NT2/D1 (cell line): ENCODE measurements at regions not wholly inside any gene's neighbourhood (a gene's known extent, or its start where the extent isn't known, plus 50 kb on each side); places are given as distances from the start of the nearest gene placed in this dataset.

Experiments
- DNase-seq: peaks from one replicate; pipeline ENCODE4 v3.0.0-alpha.2; 2011; ENCODE audit warnings: low read depth, low spot score
- H3K27me3 ChIP-seq: 2 replicates; pipeline ENCODE4 v1.6.0; 2011; ENCODE audit warnings: mild to moderate bottlenecking; ENCODE audit not compliant: insufficient read length, insufficient read depth
- H3K36me3 ChIP-seq: 2 replicates; pipeline ENCODE4 v1.6.1; 2011; ENCODE audit warnings: mild to moderate bottlenecking, low read length, mixed read lengths; ENCODE audit not compliant: insufficient read depth, insufficient read length
- H3K4me1 ChIP-seq: 2 replicates; pipeline ENCODE4 v1.5.1; 2011; ENCODE audit not compliant: insufficient read depth, insufficient read length
- H3K4me3 ChIP-seq: 2 replicates; pipeline ENCODE4 v1.5.1; 2011; ENCODE audit warnings: low read depth; ENCODE audit not compliant: insufficient read length
- H3K9ac ChIP-seq: 2 replicates; pipeline ENCODE4 v1.6.0; 2011; ENCODE audit warnings: low read depth; ENCODE audit not compliant: insufficient read length
- H3K9me3 ChIP-seq: 2 replicates; pipeline ENCODE4 v1.5.1; 2011; ENCODE audit warnings: mild to moderate bottlenecking, low read length; ENCODE audit not compliant: insufficient read depth
- SUZ12 ChIP-seq: IDR thresholded peaks from 2 replicates; pipeline ENCODE4 v1.6.1; 2011; ENCODE audit not compliant: insufficient read length, insufficient read depth; ENCODE audit errors: extremely low read depth
- YY1 ChIP-seq: IDR thresholded peaks from 2 replicates; pipeline ENCODE4 v1.6.1; 2011; ENCODE audit not compliant: insufficient read length, insufficient read depth
- ZNF274 ChIP-seq: IDR thresholded peaks from 2 replicates; pipeline ENCODE4 v1.6.1; 2011; ENCODE audit warnings: mild to moderate bottlenecking, low read depth, low read length

DNA sequence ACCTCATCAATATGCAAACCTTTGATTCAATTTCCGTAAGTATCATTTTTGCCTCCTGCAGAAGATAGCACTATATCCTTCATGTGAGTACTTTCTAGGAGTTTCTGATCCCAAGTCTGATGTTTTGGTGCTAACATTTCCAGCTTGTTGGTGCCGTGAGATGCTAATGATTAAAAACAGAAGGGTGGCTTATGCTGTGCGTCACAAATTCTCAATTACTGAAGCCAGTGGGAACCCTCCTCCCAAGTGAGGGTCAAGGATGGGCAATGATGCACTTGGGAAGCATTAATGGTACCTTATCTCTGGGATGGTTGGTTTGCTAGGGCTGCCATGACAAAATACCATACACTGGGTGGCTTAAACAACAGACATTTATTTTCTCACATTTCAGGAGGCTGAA is 123.0 kb downstream of the FOXD1 start:
- Histone ChIP-seq H3K4me3 (no peak overlapping the region), H3K27me3 (no peaks in the 10 kb centered on the region), H3K9ac (no peak overlapping the region), H3K4me1 (no peaks in the 10 kb centered on the region), H3K9me3 (peaks cover 4% of the 10 kb centered on the region; the same call in 1 of the 2 replicates), H3K36me3 (no peaks in the 10 kb centered on the region)
- DNase-seq, result no peak
- TF ChIP-seq SUZ12 (no peak), YY1 (no peak), ZNF274 (no peak)

DNA sequence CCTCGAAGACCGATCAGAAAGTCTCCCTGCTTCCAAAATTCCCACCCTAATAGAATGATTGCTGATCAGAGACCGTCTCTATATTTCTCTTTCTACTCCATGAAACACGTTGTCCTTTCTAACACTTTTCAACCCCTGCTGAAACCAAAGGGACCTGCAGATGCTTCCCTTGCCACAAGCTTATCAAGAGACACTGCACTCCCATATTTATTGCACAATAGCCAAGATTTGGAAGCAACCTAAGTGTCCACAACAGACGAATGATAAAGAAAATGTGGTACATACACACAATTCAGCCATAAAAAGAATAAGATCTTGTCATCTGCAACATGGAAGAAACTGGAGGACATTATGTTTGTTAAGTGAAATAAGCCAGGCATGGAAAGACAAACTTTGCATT is 125.1 kb downstream of the FOXD1 start:
- Histone ChIP-seq H3K36me3 (no peaks in the 10 kb centered on the region), H3K27me3 (no peaks in the 10 kb centered on the region), H3K9me3 (0 out of 2 replicates have a peak, but pooled peaks cover 7% of the 10 kb centered on the region), H3K4me1 (no peaks in the 10 kb centered on the region), H3K4me3 (no peak overlapping the region), H3K9ac (no peak overlapping the region)
- TF ChIP-seq YY1 (no peak), ZNF274 (no peak), SUZ12 (no peak)
- no peak for DNase-seq

DNA sequence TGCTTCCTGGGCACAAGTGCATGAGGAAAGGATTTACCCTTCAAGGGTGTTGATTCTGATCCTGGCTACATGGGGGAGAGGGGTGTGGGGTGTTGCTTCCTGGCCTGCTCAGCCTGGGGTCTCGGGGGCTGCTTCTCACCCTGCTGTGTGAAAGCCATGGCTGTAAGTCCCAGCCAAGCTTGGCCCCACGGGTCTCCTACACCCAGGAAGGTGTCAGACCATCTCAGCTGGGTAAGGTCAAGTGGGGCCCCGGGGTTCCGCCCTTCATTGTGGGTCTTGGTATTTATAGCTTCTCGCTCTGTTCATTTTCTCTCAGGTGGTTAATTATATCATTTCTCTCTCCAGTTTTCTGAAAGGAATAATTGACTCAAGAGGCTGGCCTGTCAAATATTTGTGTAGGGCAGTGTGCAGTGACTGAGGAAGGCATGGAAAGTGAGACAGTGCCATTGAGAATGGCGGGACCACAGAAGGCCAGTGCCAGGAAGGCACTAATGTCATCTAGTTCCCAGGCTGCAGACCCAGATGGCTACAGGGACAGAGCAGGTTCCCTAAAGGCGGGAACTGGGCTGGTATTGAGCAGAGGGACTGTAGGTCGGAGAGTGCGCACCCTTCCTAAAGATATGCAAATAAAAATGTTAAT is 126.0 kb downstream of the FOXD1 start:
- H3K27me3 ChIP-seq, result no peaks in the 10 kb centered on the region
- no peaks in the 10 kb centered on the region for H3K4me1 ChIP-seq
- H3K9me3 ChIP-seq, result 0 out of 2 replicates have a peak, but pooled peaks cover 7% of the 10 kb centered on the region
- no peak overlapping the region for H3K9ac ChIP-seq
- no peak for DNase-seq
- no peaks in the 10 kb centered on the region for H3K36me3 ChIP-seq
- TF ChIP-seq YY1 (no peak), ZNF274 (no peak), SUZ12 (no peak)
- H3K4me3 ChIP-seq, result no peak overlapping the region

DNA sequence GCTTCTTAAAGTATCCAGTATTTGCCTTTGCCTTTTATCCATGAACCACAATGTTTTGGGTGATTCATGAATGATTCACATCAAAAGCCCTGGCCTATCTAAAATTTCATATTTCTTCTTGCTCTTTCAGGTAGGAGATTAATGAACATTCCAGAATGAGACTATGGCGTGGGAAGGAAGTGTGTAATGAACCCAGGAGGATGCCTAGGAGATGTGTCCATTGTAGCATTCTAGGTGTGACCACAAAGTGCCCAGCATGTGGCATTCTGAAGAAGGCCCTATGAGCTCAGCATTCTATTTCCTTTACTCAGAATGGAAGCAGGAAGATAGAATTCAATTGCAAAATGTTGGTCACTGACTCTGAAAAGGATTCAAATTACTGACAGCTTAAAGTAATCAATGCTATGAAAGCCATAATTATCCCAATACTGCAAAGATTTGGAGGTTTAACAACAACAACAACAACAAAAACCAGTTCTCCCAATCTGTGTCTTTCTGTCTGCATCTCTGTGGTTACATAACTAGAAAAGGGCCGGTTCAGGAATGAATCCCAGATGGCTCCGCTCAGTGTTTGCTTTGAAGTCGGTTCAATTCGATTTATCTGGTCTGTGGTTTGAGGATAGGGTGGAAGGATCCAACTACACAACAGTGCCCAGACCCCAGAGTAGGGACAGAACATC is 126.7 kb downstream of the FOXD1 start:
- no peak overlapping the region for H3K4me3 ChIP-seq
- H3K4me1 ChIP-seq, result no peaks in the 10 kb centered on the region
- DNase-seq, result peak; percentile 25

DNA sequence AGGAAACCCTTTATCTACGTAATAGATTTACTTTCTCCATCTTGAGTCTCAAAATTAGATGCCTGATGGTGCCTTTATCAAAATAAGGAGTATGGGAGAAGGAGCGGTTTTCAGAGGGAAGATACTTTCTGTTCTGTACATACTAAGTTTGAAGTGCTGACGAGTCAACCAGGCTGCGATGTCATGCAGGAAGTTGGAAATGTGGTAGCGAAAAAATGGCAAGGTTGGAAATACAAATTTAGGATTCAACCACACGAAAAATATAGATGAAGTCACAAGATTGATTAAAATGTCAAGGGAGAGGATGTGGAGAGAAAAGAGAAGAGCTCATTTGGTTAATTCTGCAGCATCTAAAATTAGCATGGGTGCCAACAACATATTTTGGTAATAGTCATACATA is 129.5 kb downstream of the FOXD1 start:
- Histone ChIP-seq H3K9ac (no peak overlapping the region), H3K4me3 (no peak overlapping the region), H3K27me3 (no peaks in the 10 kb centered on the region), H3K9me3 (peaks cover 7% of the 10 kb centered on the region; the same call in 1 of the 2 replicates), H3K4me1 (no peaks in the 10 kb centered on the region), H3K36me3 (no peaks in the 10 kb centered on the region)
- DNase-seq, result no peak
- TF ChIP-seq SUZ12 (no peak), ZNF274 (no peak), YY1 (no peak)

More for the DNA sequence above, 126.7 kb downstream of the FOXD1 start:
- 0 out of 2 replicates have a peak, but pooled peaks cover 7% of the 10 kb centered on the region for H3K9me3 ChIP-seq
- H3K36me3 ChIP-seq, result no peaks in the 10 kb centered on the region
- H3K9ac ChIP-seq, result no peak overlapping the region
- H3K27me3 ChIP-seq, result no peaks in the 10 kb centered on the region
- TF ChIP-seq SUZ12, result no peak

DNA sequence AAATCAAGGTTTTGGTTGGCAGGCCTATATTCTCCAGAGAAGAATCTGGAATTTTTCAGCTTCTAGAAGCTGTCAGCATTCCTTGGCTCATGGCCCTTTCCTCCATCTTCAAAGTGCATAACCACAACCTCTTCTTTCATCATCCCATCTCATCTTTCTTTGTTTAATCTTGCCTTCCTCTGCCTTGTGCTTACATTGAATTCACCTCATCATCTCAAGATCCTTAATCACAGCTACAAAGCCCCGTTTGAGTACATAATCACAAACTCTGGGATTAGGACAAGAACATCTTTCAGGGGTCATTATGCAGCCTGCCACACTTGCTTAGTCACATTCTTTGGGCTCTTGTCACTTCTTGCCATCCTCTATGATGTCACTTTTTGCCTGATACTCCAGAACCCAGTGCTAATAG is 130.3 kb downstream of the FOXD1 start:
- H3K9ac ChIP-seq, result no peak overlapping the region
- DNase-seq, result no peak
- H3K36me3 ChIP-seq, result no peaks in the 10 kb centered on the region
- no peak for TF ChIP-seq YY1
- TF ChIP-seq ZNF274, result no peak
- TF ChIP-seq SUZ12, result no peak
- H3K4me3 ChIP-seq, result no peak overlapping the region
- peaks cover 7% of the 10 kb centered on the region; the same call in 1 of the 2 replicates for H3K9me3 ChIP-seq
- H3K4me1 ChIP-seq, result no peaks in the 10 kb centered on the region
- no peaks in the 10 kb centered on the region for H3K27me3 ChIP-seq

DNA sequence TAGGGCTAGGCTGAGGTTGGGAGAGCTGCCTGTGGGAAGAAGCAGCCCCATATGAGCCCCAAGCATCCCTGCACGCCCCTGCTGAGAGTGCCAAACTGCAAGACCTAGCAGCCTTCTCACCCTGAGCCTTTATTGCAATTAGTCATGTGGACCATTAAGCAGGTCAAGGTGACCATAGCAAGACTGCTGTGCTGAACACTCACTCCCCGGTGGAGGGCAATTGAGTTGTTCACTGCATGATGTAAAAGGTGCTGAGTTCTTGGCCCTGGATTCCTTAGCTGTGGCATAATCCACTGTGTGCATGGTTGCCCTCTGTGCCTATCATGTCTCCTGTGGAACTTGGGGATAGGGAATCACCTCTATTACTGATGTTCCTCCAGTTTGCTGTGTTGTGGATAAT is 131.1 kb downstream of the FOXD1 start:
- Histone ChIP-seq H3K9ac (no peak overlapping the region), H3K27me3 (no peaks in the 10 kb centered on the region), H3K9me3 (peaks cover 7% of the 10 kb centered on the region; the same call in 1 of the 2 replicates), H3K36me3 (no peaks in the 10 kb centered on the region), H3K4me3 (no peak overlapping the region), H3K4me1 (no peaks in the 10 kb centered on the region)
- no peak for DNase-seq
- TF ChIP-seq SUZ12 (no peak), YY1 (no peak), ZNF274 (no peak)
